ENCODE measurements at regions not wholly inside any gene's neighbourhood (a gene's known extent, or its start where the extent isn't known, plus 50 kb on each side); places are given as distances from the start of the nearest gene placed in this dataset.

DNA sequence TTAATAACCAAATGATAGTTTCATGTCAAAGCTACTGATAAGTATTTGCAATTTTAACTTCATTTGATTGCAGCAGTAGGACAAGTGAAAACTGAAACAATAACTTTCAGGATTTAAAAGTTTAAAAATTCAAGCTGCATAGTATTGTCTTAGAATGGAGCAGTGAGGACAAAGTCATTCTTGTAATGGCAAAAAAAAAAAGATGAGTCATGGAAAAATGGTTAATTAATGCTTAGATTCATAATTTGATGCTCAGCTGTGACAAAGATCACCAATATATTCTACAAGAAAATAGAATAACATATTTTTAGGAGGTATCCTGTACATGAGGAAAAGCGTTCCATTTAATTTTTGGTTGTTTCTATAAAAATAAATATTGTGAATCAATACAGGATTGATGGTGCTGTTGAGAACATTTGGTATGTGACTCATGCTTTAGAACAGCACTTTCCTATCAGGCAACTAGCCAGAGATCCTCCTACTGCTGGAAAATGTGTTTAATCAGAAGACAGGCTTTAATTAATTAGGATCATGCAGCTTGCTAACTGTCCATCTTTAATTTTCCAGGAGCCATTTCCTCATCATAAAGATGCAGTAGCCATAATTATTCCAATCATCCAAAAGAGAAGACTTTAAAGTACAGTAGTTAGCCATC lies 239.0 kb upstream of the MMADHC start:
- Histone ChIP-seq H2AFZ (ENCODE audit: low read depth, low read length, poor library complexity, severe bottlenecking) (no peak overlapping the region), H3K4me3 (replicated peaks in 1 of 2; ENCODE audit: low read depth in 1 of 2, low read length in 2 of 2) (no peak overlapping the region), H4K20me1 (ENCODE audit: insufficient read depth) (no peaks in the 10 kb centered on the region), H3K4me2 (ENCODE audit: low read length) (no peak overlapping the region), H3K9ac (ENCODE audit: low read length) (no peak overlapping the region), H3K4me1 (ENCODE audit: control insufficient read depth in 1 of 2, insufficient read depth in 2 of 2, low read length in 2 of 2) (no peaks in the 10 kb centered on the region), H3K27me3 (ENCODE audit: insufficient read depth, low read length) (no peaks in the 10 kb centered on the region), H3K9me2 (ENCODE audit: insufficient read depth) (no peaks in the 10 kb centered on the region), H3K36me3 (ENCODE audit: control insufficient read depth in 1 of 2, insufficient read depth in 2 of 2, low read length in 2 of 2) (no peaks in the 10 kb centered on the region), H3K79me2 (ENCODE audit: insufficient read depth, low read length) (no peaks in the 10 kb centered on the region), H3K27ac (ENCODE audit: low read depth, low read length) (no peak overlapping the region), H3K9me3 (ENCODE audit: control insufficient read depth in 1 of 2, insufficient read depth in 1 of 2, low read depth in 1 of 2, low read length in 2 of 2) (no peaks in the 10 kb centered on the region)
- RAD21 ChIA-PET (ENCODE audit: low non-redundant PET in 1 of 2, low total read pairs in 2 of 2, uncharacterized antibody in 2 of 2, unreplicated experiment in 2 of 2): no interaction called here
- POLR2A ChIA-PET: no interaction called here
- ATAC-seq: no peak
- CTCF ChIA-PET: no interaction called here
- DNase-seq (ENCODE audit: low read depth, low spot score): no peak
- TF ChIP-seq ELF1 (IDR thresholded peaks at IDR 0.05; ENCODE audit: borderline replicate concordance, low read depth): no peak
- no peak for TF ChIP-seq CBX3 (IDR thresholded peaks at IDR 0.05; ENCODE audit: low read depth)
- no peak for TF ChIP-seq ZFX (IDR thresholded peaks at IDR 0.05)
- TF ChIP-seq POLR2A (IDR thresholded peaks at IDR 0.05; ENCODE audit: borderline replicate concordance, extremely low read depth, insufficient read depth, insufficient read length): no peak
- intact Hi-C loops (cut with micrococcal nuclease): no loop called here
- BruUV-seq (replicated peaks): no TSS peak

GRCh38 chr2:149825473-149825872 lies 237.9 kb upstream of the MMADHC start:
- H3K36me3 ChIP-seq (ENCODE audit: control insufficient read depth in 1 of 2, insufficient read depth in 2 of 2, low read length in 2 of 2): no peaks in the 10 kb centered on the region
- ChIA-PET CTCF (no interaction called here), POLR2A (no interaction called here), RAD21 (ENCODE audit: low non-redundant PET in 1 of 2, low total read pairs in 2 of 2, uncharacterized antibody in 2 of 2, unreplicated experiment in 2 of 2) (no interaction called here)
- no peak overlapping the region for H3K4me2 ChIP-seq (ENCODE audit: low read length)
- DNase-seq (ENCODE audit: low read depth, low spot score) (no peak), ATAC-seq (no peak)
- no peaks in the 10 kb centered on the region for H3K4me1 ChIP-seq (ENCODE audit: control insufficient read depth in 1 of 2, insufficient read depth in 2 of 2, low read length in 2 of 2)
- no peak overlapping the region for H2AFZ ChIP-seq (ENCODE audit: low read depth, low read length, poor library complexity, severe bottlenecking)
- TF ChIP-seq MAX (IDR thresholded peaks at IDR 0.05): no peak
- no peak for TF ChIP-seq SIN3A (IDR thresholded peaks at IDR 0.05; ENCODE audit: low read depth)
- TF ChIP-seq CBX3 (IDR thresholded peaks at IDR 0.05; ENCODE audit: low read depth): no peak
- no peak for TF ChIP-seq ATF3 (IDR thresholded peaks at IDR 0.05)
- no peak for TF ChIP-seq EGR1 (IDR thresholded peaks at IDR 0.05; ENCODE audit: low read depth)
- intact Hi-C loops (cut with micrococcal nuclease): no loop called here
- BruUV-seq (replicated peaks): no TSS peak
- H3K79me2 ChIP-seq (ENCODE audit: insufficient read depth, low read length): no peaks in the 10 kb centered on the region
- no peaks in the 10 kb centered on the region for H4K20me1 ChIP-seq (ENCODE audit: insufficient read depth)
- H3K27me3 ChIP-seq (ENCODE audit: insufficient read depth, low read length): no peaks in the 10 kb centered on the region
- no peak overlapping the region for H3K27ac ChIP-seq (ENCODE audit: low read depth, low read length)
- no peak overlapping the region for H3K9ac ChIP-seq (ENCODE audit: low read length)
- no peaks in the 10 kb centered on the region for H3K9me3 ChIP-seq (ENCODE audit: control insufficient read depth in 1 of 2, insufficient read depth in 1 of 2, low read depth in 1 of 2, low read length in 2 of 2)
- H3K9me2 ChIP-seq (ENCODE audit: insufficient read depth): no peaks in the 10 kb centered on the region
- H3K4me3 ChIP-seq (replicated peaks in 1 of 2; ENCODE audit: low read depth in 1 of 2, low read length in 2 of 2): no peak overlapping the region
